Epithelial cell of proximal tubule (primary cell): ENCODE measurements at regions not wholly inside any gene's neighbourhood (a gene's known extent, or its start where the extent isn't known, plus 50 kb on each side); places are given as distances from the start of the nearest gene placed in this dataset.

Experiments used
- DNase-seq: peaks from one replicate; pipeline ENCODE4 v3.0.0-alpha.2; 2011; ENCODE audit warnings: low read depth
- H3K4me3 ChIP-seq: 2 replicates; pipeline ENCODE4 v1.5.1; 2011; ENCODE audit warnings: low read depth, mild to moderate bottlenecking, low read length
- CTCF ChIP-seq: conservative IDR thresholded peaks from 2 replicates; pipeline ENCODE4 v1.5.1; 2012; ENCODE audit warnings: low read depth, mild to moderate bottlenecking, low read length

GRCh38 chr6:88558981-88559380 is 392.8 kb upstream of the CNR1 start:
- DNase-seq = no peak
- H3K4me3 ChIP-seq = no peak overlapping the region
- TF ChIP-seq CTCF = no peak

GRCh38 chr6:88556663-88557062 is 390.5 kb upstream of the CNR1 start:
- no peak for TF ChIP-seq CTCF
- H3K4me3 ChIP-seq = no peak overlapping the region
- no peak for DNase-seq

GRCh38 chr6:88548891-88549505 is 382.9 kb upstream of the CNR1 start:
- H3K4me3 ChIP-seq = no peak overlapping the region
- peak; percentile 80 for DNase-seq
- no peak for TF ChIP-seq CTCF

- no peak for TF ChIP-seq CTCF
- DNase-seq = peak; percentile 94
- H3K4me3 ChIP-seq = no peak overlapping the region
Observed at GRCh38 chr6:88547768-88548167, 381.6 kb upstream of the CNR1 start.

GRCh38 chr6:88545991-88546390 is 379.8 kb upstream of the CNR1 start:
- DNase-seq = no peak
- TF ChIP-seq CTCF = no peak
- H3K4me3 ChIP-seq = no peak overlapping the region

GRCh38 chr6:88544986-88545612 is 379.0 kb upstream of the CNR1 start:
- no peak for TF ChIP-seq CTCF
- H3K4me3 ChIP-seq = no peak overlapping the region
- DNase-seq = no peak

- TF ChIP-seq CTCF = no peak
- no peak for DNase-seq
- no peak overlapping the region for H3K4me3 ChIP-seq
Observed at GRCh38 chr6:88539295-88539764, 373.2 kb upstream of the CNR1 start.
